Activated T-cell treated with anti-CD3 and anti-CD28 coated beads, Interleukin-2, amount 50 U/mL, for 4 hours (primary cell): ENCODE measurements at regions not wholly inside any gene's neighbourhood (a gene's known extent, or its start where the extent isn't known, plus 50 kb on each side); places are given as distances from the start of the nearest gene placed in this dataset.

Source experiments
- ATAC-seq, 2 donors: fragments of 200-7000 bp; cut with Tn5 transposase; one replicate each; pipeline ENCODE4 v1.10.0; 2021
- DNase-seq: peaks from one replicate; pipeline ENCODE4 v3.0.0-alpha.2; 2020
- H3K27me3 Mint-ChIP-seq: one replicate; pipeline ENCODE4 v1.8.0; 2021; ENCODE audit warnings: low read depth, mixed read lengths
- H3K36me3 Mint-ChIP-seq: one replicate; pipeline ENCODE4 v1.8.0; 2022; ENCODE audit warnings: mixed read lengths; ENCODE audit not compliant: insufficient read depth
- H3K4me1 Mint-ChIP-seq: one replicate; pipeline ENCODE4 v1.8.0; 2021; ENCODE audit warnings: low read depth, mixed read lengths
- H3K4me3 Mint-ChIP-seq: one replicate; pipeline ENCODE4 v1.8.0; 2021; ENCODE audit warnings: mild to moderate bottlenecking, moderate library complexity, mixed read lengths
- H3K9me3 Mint-ChIP-seq: one replicate; pipeline ENCODE4 v1.8.0; 2021; ENCODE audit warnings: mixed read lengths

DNA sequence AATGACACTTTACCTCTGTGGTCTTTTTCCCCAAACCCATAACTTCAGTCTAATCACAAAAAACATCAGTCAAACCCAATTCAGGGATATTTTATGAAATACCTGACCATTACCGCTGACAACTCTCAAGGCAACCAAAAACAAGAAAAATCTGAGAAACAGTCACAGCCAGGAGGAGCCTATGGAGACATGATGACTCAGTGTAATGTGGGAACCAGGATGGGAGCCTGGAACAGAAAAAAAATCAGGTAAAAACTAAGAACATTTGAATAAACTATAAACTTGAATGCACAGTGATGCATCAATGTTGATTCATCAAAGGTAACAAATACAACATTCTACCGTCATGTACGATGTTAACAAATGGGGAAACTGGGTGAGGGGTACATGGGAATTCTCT, 84.1 kb upstream of the TSHZ2 start:
- Mint-ChIP-seq H3K27me3 (peaks cover 2% of the 10 kb centered on the region), H3K4me1 (no peaks in the 10 kb centered on the region), H3K4me3 (no peak overlapping the region), H3K9me3 (no peaks in the 10 kb centered on the region), H3K36me3 (no peaks in the 10 kb centered on the region)
- DNase-seq (no peak), ATAC-seq (no peak)

DNA sequence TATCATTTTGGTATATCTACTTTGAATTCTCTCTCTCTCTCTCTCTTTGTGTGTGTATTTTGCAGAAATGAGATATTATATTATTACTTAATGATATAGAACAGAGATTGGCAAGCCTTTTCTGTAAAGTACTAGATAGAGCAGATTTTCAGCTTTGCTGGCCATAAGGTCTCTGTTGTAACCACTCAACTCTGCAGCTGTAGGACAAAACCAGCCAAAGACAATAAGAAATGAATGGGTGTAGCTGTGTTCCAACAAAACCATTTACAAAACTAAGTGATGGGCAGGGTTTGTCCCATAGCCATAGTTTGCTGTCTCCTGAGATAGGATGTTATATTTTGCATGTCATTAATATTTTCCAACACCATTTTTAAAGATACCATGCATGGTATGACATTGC, 91.2 kb upstream of the TSHZ2 start:
- no peak overlapping the region for H3K4me3 Mint-ChIP-seq
- DNase-seq (no peak), ATAC-seq (no peak)
- peaks cover 4% of the 10 kb centered on the region for H3K9me3 Mint-ChIP-seq
- no peaks in the 10 kb centered on the region for H3K36me3 Mint-ChIP-seq
- no peaks in the 10 kb centered on the region for H3K4me1 Mint-ChIP-seq
- H3K27me3 Mint-ChIP-seq = peaks cover 2% of the 10 kb centered on the region

DNA sequence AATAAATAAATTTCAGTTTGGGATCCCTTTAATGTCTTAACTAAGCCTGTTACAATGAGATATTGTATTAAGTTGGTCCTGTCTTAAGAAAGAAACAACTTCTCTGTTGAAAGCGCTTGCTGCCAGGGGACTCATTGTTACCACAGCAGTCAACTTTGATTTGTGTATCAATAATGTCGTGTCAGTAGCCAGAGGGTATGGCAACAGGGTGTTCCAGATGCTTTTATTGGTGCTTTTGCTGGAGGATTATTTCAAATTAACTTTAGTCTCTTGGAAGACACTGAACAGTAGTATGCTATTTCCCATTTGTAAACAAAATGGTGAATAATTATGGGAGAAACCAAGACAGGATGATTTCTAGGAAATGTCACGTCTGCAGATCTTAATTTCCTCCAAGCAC, 91.9 kb upstream of the TSHZ2 start:
- no peak overlapping the region for H3K4me3 Mint-ChIP-seq
- H3K9me3 Mint-ChIP-seq = peaks cover 4% of the 10 kb centered on the region
- H3K27me3 Mint-ChIP-seq = peaks cover 2% of the 10 kb centered on the region
- no peak for DNase-seq
- H3K4me1 Mint-ChIP-seq = no peaks in the 10 kb centered on the region
- ATAC-seq = no peak
- no peaks in the 10 kb centered on the region for H3K36me3 Mint-ChIP-seq

DNA sequence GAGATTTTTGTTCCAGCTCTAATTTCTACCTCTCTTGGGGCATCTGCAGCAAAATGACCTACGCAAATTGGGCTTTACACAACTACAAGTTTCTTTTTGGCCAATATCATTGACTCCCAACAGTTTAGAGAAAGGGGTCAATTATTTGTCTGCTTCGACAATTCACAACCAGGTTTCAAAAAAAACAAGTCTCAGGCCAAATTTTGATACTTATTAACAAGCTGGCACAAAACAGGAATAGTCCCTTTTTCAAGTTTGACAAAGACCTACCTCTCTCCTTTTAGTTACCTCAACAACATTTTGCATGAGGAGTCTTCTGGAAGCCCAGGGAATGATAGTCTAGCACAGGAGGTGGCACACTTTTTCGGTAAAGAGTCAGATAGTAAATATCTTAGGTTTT, 97.9 kb upstream of the TSHZ2 start:
- Mint-ChIP-seq H3K36me3 (no peaks in the 10 kb centered on the region), H3K4me3 (no peak overlapping the region), H3K27me3 (peaks cover 5% of the 10 kb centered on the region), H3K4me1 (peaks cover 10% of the 10 kb centered on the region), H3K9me3 (no peaks in the 10 kb centered on the region)
- ATAC-seq (no peak), DNase-seq (no peak)

DNA sequence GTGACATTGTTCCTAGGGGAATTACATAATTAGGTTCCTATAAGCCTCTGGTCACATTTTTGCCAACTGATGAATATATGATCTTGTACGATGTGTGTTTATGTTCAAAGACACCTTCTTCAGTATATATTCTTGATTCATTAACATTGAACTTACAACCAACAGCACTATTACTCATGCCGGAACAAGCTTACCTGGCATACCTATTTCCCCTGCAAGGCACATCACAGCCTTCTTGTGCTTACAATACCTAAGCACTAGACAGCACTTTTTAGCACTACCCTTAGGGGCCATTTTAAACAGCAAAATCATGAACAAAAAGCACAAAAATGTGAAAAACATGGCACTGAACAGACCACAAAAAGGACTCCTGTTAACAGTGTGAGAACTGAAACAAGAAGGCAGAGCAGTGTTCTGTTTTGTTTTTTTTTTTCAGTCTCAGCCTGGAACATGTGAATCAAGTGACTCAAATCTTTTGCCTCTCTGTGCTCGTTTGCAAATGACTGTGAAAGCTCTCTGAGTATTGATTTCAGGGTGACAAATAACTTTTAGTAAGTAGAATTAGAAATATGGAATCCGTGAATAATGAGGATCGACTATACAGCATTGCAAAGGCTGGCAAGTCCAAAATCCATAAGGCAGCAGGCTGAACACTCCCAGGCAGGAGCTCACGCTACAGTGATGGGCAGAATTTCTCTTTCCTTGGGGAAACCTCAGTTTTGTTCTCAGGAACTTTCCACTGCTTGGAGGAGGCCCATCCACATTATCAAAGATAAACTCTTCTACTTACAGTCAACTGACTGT, 102.3 kb upstream of the TSHZ2 start:
- Mint-ChIP-seq H3K4me3 (no peak overlapping the region), H3K36me3 (no peaks in the 10 kb centered on the region), H3K9me3 (no peaks in the 10 kb centered on the region), H3K4me1 (peaks cover 10% of the 10 kb centered on the region), H3K27me3 (no peaks in the 10 kb centered on the region)
- DNase-seq (no peak), ATAC-seq (peak; percentile 62 to 73)

DNA sequence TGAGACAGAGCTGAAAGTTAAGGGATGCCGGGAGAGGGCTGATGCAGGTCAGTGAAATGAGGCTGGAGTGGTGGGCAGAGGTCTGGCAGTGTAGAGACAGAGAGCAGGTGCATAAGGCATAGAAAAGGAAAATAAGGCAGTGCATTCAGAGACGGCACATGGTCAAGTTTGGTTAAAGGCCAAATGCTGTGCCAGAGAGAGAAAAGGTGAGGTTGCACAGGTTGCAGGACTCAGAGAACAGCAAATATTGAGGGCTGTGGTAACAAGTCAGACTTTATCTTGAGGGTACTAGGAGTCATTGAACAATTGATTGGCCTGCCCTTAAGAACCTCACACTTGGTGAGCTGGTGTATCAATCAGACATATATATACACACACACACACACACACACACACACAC, 102.9 kb upstream of the TSHZ2 start:
- Mint-ChIP-seq H3K9me3 (no peaks in the 10 kb centered on the region), H3K36me3 (no peaks in the 10 kb centered on the region), H3K27me3 (no peaks in the 10 kb centered on the region), H3K4me3 (no peak overlapping the region), H3K4me1 (peaks cover 15% of the 10 kb centered on the region)
- DNase-seq (no peak), ATAC-seq (no peak)

DNA sequence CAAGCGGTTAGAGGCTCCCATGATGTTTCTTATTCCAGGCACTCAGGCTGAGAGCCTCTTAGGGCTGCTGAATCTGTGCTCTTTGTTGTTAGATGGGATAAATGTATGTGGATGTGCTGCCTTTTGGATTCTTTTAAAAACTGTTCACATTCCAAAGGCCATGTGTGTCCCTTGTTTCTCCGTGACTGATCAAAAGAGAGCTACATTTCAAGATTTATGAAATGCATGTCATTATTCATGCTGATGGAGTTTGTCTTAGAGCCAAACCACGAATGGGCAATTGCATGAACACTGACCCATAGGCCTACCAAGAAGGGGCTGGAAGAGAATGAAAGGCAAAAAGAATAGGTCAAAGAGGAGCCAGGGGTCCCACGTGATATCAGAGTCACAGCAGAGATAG, 104.9 kb upstream of the TSHZ2 start:
- no peak for DNase-seq
- no peak overlapping the region for H3K4me3 Mint-ChIP-seq
- H3K9me3 Mint-ChIP-seq = peaks cover 5% of the 10 kb centered on the region
- ATAC-seq = no peak
- no peaks in the 10 kb centered on the region for H3K36me3 Mint-ChIP-seq
- H3K27me3 Mint-ChIP-seq = no peaks in the 10 kb centered on the region
- peaks cover 15% of the 10 kb centered on the region for H3K4me1 Mint-ChIP-seq

DNA sequence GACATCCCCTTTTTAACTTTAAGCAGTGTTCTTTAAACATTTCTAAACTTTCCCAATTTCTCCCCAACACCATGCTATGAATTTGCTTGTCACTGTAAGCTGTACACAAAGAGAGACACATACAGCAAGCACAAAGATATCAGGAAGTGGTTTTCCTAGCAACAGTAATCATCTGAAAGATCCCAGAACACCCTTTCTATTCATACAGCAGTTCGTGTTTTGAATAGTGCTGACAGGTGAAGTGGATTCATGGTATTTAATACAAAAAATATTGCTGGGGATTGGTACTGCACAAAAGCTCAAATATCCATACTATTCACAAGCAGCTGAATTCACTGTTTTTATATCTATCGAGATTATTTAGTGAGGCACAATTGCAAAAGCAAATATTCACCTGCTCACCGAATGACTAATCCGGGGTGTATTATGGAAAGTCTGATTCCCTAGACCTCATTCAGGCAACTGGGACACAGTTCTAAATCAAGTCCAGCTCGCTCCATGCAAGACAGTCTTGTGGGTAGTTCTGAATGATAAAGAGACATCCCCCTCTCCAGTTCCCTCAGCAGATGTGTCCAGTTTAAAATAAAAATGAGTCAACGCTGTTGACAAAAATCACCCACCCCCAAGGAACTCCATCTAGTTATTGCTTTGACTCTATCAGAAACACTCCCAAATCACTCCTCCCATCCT, 107.1 kb upstream of the TSHZ2 start:
- no peaks in the 10 kb centered on the region for H3K27me3 Mint-ChIP-seq
- peaks cover 9% of the 10 kb centered on the region for H3K4me1 Mint-ChIP-seq
- H3K36me3 Mint-ChIP-seq = no peaks in the 10 kb centered on the region
- ATAC-seq (no peak), DNase-seq (no peak)
- no peak overlapping the region for H3K4me3 Mint-ChIP-seq
- peaks cover 5% of the 10 kb centered on the region for H3K9me3 Mint-ChIP-seq

DNA sequence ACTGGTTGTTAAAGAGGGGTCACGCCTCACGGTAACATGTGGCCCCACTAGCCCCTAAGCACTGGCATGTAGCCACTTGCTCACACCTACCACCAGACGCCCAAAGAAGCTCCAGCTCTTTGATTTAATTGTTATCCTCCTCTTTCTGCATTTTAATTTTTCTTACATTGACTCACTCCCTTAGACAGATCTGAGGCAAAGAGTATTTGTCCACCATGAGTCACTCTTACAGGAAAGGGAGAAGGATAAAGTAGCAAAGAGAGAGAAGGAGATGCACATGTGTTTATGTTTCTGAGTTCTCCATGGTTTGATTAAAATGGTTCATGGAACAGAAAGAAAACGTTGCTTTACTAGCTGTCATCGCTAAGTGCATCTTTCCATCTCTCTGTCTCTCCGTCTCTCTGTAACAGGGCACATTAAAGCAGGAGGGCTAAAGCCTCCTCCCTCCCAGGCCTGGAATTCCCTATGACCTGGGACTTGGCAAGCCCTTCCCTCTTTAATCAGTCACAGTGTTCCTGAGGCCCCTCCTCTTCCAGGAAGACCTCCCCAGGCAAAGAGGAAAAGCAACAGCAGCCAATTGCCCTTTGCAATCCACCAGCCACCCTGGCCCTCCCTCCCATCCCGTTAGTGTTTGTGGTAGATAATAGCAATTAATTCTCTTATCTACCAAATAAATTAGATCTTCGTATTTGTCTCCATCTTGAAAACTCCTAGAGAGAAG, 112.8 kb upstream of the TSHZ2 start:
- Mint-ChIP-seq H3K4me3 (no peak overlapping the region), H3K9me3 (peaks cover 8% of the 10 kb centered on the region), H3K27me3 (peaks cover 2% of the 10 kb centered on the region), H3K4me1 (no peaks in the 10 kb centered on the region), H3K36me3 (no peaks in the 10 kb centered on the region)
- no peak for DNase-seq
- ATAC-seq = no peak

DNA sequence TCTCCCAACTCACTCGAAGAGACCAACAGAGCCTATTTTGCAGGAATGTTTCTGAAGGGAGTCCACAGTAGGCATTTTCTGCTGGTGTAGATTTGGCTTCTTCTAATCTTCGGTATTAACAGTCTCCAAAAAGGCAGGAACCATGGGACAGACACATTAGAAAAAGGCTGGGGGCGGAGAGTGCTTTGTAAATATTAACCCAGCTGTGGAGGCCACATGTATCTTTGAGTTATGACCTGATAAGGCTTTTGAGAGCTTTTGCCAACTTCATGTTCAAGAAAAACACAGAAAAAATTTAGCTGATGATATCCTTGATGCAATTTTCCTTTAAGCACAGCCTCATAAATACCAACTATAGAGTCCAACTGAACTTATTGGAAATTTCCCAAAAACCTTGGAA, 119.4 kb upstream of the TSHZ2 start:
- no peaks in the 10 kb centered on the region for H3K27me3 Mint-ChIP-seq
- no peak for ATAC-seq
- no peaks in the 10 kb centered on the region for H3K36me3 Mint-ChIP-seq
- H3K4me3 Mint-ChIP-seq = no peak overlapping the region
- H3K4me1 Mint-ChIP-seq = no peaks in the 10 kb centered on the region
- peaks cover 4% of the 10 kb centered on the region for H3K9me3 Mint-ChIP-seq
- no peak for DNase-seq

DNA sequence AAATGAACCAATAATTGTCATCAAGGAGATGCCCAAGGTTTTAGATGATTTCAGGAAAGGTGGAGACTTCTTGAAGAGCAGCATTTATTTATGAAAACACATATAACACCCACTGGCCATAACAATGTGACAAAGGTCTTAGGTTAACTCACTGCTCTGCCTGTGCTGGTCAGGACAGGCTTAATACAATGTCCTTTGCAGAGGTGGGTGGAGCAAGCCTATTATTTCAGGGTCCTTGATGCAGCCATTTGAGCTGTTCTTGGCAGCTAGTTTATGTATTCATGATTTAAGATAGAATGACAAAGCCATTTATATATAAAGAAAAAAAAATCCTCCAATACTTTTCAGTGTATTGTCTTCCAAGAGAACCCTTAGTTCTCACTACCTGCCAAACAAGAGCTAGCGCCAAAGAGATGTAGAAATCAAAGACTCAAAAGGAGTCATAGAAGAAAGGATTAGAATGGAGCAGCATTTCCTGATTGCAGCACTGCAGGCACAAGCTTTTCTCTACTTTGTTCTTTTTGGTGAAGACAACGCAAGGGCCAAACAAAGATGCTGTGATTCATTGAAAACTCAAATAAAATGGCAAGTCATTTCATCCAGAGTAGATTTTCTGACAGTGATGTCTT, 124.3 kb upstream of the TSHZ2 start:
- no peaks in the 10 kb centered on the region for H3K36me3 Mint-ChIP-seq
- DNase-seq (no peak), ATAC-seq (no peak)
- peaks cover 2% of the 10 kb centered on the region for H3K4me1 Mint-ChIP-seq
- no peaks in the 10 kb centered on the region for H3K9me3 Mint-ChIP-seq
- peaks cover 4% of the 10 kb centered on the region for H3K27me3 Mint-ChIP-seq
- no peak overlapping the region for H3K4me3 Mint-ChIP-seq

DNA sequence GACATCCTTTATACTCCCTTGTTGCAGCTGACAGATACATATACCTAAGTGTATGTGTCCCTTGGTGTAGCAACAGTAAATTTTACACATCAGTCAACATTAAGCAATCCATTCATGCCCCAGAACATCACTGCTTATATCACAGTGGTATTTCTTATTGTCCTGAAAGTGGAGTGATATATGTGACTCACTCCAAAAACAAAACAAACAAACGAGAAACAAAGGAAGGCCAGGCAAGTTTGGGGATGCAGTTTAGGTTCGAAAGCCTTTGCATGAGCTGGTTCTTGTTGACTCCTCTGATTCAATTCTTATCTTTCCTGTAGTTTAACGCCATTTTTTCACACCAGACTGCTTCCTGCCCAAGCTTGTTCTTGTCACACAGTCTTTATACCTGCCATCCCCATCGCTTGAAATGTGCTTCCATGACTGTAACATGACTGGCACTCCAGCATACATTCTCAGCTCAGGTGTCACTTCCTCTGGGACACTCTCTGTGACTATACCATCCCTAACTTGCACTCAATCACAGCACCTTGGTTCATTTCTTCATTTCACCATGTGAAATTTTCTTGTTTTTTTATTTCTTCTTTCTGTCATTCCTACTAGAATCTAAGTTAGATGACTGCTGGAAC, 125.0 kb upstream of the TSHZ2 start:
- ATAC-seq (no peak), DNase-seq (no peak)
- peaks cover 4% of the 10 kb centered on the region for H3K27me3 Mint-ChIP-seq
- no peak overlapping the region for H3K4me3 Mint-ChIP-seq
- peaks cover 2% of the 10 kb centered on the region for H3K4me1 Mint-ChIP-seq
- no peaks in the 10 kb centered on the region for H3K36me3 Mint-ChIP-seq
- H3K9me3 Mint-ChIP-seq = no peaks in the 10 kb centered on the region

DNA sequence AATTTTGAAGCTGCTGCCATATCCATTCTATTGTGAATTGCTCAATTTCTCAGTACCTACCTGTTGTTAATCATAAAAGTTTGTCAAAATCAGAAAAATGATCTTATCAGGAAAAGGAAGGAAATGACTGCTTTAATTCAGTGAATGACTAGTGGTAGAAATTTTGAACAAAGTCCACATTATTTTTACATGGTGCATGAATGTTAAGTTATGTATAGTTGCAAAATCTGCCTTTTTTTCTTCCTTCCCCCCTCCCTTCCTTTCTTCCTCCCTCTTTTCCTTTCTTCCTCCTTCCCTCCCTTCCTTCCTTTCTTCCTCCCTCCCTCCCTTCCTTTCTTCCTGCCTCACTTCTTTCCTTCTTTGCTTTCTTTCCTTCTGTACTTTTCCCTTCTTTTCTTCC, 127.1 kb upstream of the TSHZ2 start:
- no peak overlapping the region for H3K4me3 Mint-ChIP-seq
- no peak for DNase-seq
- peaks cover 2% of the 10 kb centered on the region for H3K4me1 Mint-ChIP-seq
- H3K27me3 Mint-ChIP-seq = peaks cover 4% of the 10 kb centered on the region
- no peaks in the 10 kb centered on the region for H3K36me3 Mint-ChIP-seq
- ATAC-seq = no peak
- H3K9me3 Mint-ChIP-seq = no peaks in the 10 kb centered on the region

DNA sequence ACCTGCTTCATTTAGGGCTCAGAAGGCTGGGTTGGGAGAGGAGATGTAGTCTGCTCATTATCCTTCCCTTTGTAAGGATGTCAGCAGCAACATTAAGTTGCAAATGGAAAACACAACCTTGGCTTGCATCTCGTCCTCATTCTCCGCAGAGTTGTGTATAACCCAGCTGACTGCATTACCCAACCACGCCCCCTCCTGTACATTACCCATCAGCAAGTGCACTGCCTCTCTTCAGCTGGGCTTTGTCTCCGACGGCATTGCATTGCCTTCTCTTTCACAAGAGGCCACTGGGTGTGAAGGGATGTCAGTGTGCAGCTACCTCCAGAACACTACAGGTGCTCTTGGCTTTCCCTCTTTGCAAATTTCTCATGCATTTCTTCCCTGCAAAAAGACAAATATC, 128.7 kb upstream of the TSHZ2 start:
- H3K36me3 Mint-ChIP-seq = no peaks in the 10 kb centered on the region
- no peaks in the 10 kb centered on the region for H3K9me3 Mint-ChIP-seq
- no peak overlapping the region for H3K4me3 Mint-ChIP-seq
- peaks cover 4% of the 10 kb centered on the region for H3K27me3 Mint-ChIP-seq
- ATAC-seq (no peak), DNase-seq (no peak)
- H3K4me1 Mint-ChIP-seq = peaks cover 2% of the 10 kb centered on the region
